ENCODE measurements at regions not wholly inside any gene's neighbourhood (a gene's known extent, or its start where the extent isn't known, plus 50 kb on each side); places are given as distances from the start of the nearest gene placed in this dataset.

DNA sequence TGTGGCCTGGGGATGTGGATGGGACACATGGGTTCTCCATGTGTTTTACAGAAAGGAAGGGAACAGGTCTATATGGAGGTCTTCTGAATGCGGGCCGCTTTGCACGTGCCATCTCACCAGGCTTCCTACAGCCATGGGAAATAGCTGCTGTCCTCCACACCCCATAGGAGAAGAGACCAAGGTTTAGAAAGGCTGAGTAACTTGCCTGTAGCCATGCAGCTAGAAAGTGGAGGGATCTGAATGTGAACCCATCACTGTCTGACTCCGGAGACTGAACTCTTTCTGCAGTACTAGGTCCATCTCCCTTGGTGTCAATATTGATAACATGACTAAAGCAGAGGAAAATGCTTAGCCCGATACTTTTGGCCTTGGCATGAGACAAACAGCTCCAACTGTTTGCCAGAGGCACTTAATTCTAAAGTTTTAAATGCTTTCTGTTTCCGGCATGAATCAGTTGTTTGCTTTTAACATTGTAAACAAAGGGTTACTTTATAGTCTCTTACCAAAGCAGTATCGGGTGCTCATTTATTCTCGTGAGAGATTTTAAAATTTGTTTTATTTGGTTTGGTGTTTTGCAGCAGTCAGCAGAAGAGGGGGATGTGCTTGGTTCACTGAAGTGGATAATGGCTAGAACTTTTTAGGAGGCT is 64.8 kb upstream of the LOXL4 start:
- Mint-ChIP-seq H3K36me3 (ENCODE audit: low read depth) (no peaks in the 10 kb centered on the region), H3K27ac (no peak overlapping the region), H3K4me1 (no peaks in the 10 kb centered on the region), H3K27me3 (peaks cover 9% of the 10 kb centered on the region), H3K4me3 (no peak overlapping the region), H3K9me3 (no peaks in the 10 kb centered on the region)
- ATAC-seq (replicated peaks) = no peak

DNA sequence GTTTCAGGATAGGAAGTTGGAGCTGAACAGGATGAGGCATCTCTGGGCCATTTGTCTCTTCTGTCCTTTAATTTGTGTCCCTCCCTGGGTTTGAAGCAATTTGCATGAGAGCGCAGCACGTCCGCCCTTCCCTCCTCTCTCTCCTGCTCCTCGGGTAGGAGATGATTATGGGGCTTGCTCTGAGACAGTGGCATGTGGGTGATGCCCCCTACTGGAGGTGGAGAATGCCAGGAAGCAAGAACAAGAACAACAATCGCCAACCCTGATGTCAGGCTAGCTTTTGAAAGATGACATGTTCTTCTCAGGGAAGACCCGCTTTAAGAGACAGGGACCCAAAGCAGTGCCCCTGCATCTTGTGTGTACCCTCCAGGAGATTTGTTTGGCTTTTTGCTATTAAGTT is 63.9 kb upstream of the LOXL4 start:
- no peak for ATAC-seq (replicated peaks)
- Mint-ChIP-seq H3K36me3 (ENCODE audit: low read depth) (no peaks in the 10 kb centered on the region), H3K4me3 (no peak overlapping the region), H3K4me1 (no peaks in the 10 kb centered on the region), H3K9me3 (no peaks in the 10 kb centered on the region), H3K27me3 (peaks cover 9% of the 10 kb centered on the region), H3K27ac (no peak overlapping the region)

DNA sequence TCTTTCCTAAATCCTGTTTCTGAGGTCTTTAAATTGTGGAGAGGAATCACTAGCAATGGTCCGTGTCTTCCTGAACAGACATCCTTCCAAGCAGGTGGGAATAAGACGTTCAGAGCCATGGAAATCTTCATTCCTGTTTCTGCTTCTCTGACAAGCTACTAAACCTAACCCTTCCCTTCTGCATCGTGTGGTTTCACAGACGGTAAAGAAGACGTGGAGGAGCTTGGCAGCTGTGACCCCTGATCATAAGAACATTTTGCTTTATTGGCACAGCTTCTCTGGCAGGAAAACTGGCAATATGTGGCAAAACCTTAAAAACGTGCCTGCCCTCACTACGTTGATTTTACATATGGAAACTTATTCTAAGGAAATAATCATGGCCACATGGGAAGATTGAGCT is 63.0 kb upstream of the LOXL4 start:
- no peak overlapping the region for H3K27ac Mint-ChIP-seq
- H3K9me3 Mint-ChIP-seq = no peaks in the 10 kb centered on the region
- H3K4me3 Mint-ChIP-seq = no peak overlapping the region
- H3K4me1 Mint-ChIP-seq = no peaks in the 10 kb centered on the region
- ATAC-seq (replicated peaks) = no peak
- peaks cover 9% of the 10 kb centered on the region for H3K27me3 Mint-ChIP-seq
- no peaks in the 10 kb centered on the region for H3K36me3 Mint-ChIP-seq (ENCODE audit: low read depth)

DNA sequence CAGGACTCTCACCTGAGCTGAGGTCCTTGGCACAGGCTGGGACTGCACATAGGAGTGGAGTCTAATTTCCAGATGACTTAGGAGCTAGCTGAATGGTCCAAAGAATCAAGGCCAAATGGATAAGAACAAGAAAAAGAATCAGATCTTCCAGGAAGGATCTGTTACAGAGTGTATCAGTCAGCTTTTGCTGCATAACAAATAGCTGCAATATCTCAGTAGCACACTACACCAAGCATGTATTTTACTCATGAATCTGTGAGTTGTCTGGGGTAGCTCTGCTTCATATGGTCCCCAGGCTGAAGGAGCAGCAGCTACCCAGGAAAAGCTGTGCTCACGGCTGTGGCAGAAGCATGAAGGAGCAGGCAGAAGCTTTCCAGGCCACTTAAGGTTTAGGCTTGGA is 60.6 kb upstream of the LOXL4 start:
- H3K27ac Mint-ChIP-seq = no peak overlapping the region
- H3K27me3 Mint-ChIP-seq = peaks cover 6% of the 10 kb centered on the region
- H3K4me3 Mint-ChIP-seq = no peak overlapping the region
- no peak for ATAC-seq (replicated peaks)
- no peaks in the 10 kb centered on the region for H3K36me3 Mint-ChIP-seq (ENCODE audit: low read depth)
- H3K9me3 Mint-ChIP-seq = no peaks in the 10 kb centered on the region
- no peaks in the 10 kb centered on the region for H3K4me1 Mint-ChIP-seq

DNA sequence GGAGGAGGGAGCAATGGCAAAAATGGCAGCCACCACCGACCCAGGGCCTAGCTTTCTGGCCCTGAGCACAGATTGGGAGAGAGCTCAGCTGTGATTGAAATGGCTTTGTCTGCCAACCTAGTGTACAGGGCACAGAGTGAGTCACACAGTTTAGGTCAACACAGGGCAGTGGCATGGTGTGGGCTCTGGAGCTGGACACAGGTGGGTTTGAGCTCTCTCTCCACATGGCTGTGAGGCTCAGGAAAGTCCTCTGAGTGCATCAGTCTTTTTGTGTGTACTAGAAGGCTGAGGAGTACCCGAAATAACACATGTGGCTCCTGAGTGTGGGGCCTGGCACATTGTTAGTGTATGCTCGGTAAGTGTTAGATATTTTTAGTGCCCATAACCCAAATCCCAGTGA is 60.2 kb upstream of the LOXL4 start:
- H3K27me3 Mint-ChIP-seq = peaks cover 3% of the 10 kb centered on the region
- no peak overlapping the region for H3K4me3 Mint-ChIP-seq
- H3K4me1 Mint-ChIP-seq = no peaks in the 10 kb centered on the region
- H3K27ac Mint-ChIP-seq = no peak overlapping the region
- ATAC-seq (replicated peaks) = no peak
- H3K9me3 Mint-ChIP-seq = no peaks in the 10 kb centered on the region
- no peaks in the 10 kb centered on the region for H3K36me3 Mint-ChIP-seq (ENCODE audit: low read depth)

DNA sequence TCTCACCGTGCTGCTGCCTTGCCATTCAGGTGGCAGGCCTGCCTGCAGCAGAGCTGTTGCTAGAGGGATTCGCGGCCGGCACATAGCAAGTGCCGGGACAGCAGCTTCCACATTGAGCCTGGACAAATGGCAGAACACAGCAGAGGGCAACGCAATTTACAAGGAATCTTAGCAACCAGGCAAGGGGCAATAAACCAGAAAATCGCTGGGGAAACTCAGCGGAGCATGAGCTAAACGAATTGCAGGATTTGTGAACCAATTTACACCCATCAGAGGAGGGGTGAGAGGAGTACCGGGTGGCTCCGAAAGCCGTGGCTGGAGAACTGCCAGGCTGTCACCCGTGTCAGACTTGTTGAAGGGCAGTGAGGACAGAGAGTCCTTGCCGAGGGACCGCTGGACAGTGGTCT is 58.6 kb upstream of the LOXL4 start:
- no peaks in the 10 kb centered on the region for H3K4me1 Mint-ChIP-seq
- no peaks in the 10 kb centered on the region for H3K9me3 Mint-ChIP-seq
- no peak for ATAC-seq (replicated peaks)
- no peaks in the 10 kb centered on the region for H3K36me3 Mint-ChIP-seq (ENCODE audit: low read depth)
- H3K27ac Mint-ChIP-seq = no peak overlapping the region
- H3K4me3 Mint-ChIP-seq = no peak overlapping the region
- H3K27me3 Mint-ChIP-seq = peaks cover 3% of the 10 kb centered on the region

DNA sequence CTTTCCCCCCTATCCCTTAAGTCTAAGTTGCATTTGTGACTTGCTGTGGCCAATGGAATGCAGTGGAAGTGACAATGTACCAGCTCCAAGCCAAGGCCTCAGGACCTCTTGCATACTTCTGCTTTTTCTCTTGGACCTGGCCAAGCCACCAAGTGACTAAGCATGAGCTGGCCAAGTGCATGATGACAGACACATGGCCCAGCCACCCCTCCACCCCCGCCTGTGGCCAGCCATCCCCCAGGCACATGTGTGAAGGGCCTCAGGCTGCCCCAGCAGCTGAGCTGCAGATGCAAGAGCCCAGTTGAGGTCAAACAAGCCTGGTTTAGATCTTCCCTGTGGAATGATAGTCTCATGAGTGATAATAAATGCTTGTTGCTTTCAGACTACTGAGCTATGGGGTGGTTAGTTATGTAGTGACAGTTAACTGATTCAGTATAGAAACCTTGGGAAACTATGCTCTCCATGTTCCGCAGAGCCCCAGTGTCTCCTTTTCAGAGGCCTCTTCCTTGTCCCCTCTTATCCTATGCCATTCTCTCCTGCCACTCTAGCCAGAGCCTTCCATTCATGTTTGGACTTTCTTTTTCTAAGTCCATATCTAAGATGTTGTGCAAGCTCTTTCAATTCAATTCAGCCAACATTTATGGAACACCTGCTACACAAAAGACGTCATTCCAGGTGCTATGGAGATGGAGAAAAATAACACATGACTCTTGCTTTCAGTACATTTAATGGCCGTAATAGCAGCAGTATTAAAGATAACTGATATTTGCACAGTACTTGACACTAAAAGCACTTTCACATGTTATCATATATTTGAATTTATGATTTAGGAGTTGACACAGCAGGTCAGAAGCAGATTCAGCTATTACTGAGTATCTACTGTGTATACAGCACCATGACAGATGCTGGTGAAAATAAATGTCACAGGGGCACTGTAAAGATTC is 55.5 kb upstream of the LOXL4 start:
- Mint-ChIP-seq H3K36me3 (ENCODE audit: low read depth) (no peaks in the 10 kb centered on the region), H3K4me3 (no peak overlapping the region), H3K27me3 (peaks cover 2% of the 10 kb centered on the region), H3K27ac (no peak overlapping the region), H3K4me1 (no peaks in the 10 kb centered on the region), H3K9me3 (no peaks in the 10 kb centered on the region)
- ATAC-seq (replicated peaks) = peak; percentile 78

DNA sequence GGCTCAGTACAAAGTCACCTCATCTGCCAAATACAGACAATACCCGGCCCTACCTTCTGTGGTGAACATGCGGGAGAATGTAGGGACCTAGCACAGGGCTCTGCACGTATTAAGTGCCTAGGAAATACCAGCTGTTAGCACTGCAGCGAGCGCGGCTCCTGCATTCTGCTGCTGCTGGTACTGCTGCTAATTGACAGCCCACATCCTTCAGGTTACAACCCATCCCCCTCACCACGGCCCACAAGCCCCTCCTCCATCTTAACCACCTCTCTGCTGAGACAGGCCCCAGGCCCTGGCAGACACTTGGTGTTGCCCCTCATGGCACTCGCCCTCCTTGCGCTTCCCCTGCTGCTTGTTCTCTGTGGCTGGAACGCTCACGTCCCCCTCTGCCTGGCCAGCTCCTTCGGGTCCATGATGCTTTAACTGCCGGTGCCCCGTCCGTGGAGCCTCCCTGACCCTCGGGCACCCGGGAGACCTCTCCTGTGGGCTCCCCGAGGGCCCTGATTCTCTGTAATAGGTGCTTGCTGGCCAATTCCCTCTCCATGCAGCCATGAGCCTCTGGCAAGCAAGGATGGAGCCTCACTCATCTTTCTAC is 53.3 kb upstream of the LOXL4 start:
- ATAC-seq (replicated peaks) = no peak
- Mint-ChIP-seq H3K36me3 (ENCODE audit: low read depth) (no peaks in the 10 kb centered on the region), H3K9me3 (no peaks in the 10 kb centered on the region), H3K27ac (no peak overlapping the region), H3K4me1 (no peaks in the 10 kb centered on the region), H3K27me3 (peaks cover 4% of the 10 kb centered on the region), H3K4me3 (no peak overlapping the region)

DNA sequence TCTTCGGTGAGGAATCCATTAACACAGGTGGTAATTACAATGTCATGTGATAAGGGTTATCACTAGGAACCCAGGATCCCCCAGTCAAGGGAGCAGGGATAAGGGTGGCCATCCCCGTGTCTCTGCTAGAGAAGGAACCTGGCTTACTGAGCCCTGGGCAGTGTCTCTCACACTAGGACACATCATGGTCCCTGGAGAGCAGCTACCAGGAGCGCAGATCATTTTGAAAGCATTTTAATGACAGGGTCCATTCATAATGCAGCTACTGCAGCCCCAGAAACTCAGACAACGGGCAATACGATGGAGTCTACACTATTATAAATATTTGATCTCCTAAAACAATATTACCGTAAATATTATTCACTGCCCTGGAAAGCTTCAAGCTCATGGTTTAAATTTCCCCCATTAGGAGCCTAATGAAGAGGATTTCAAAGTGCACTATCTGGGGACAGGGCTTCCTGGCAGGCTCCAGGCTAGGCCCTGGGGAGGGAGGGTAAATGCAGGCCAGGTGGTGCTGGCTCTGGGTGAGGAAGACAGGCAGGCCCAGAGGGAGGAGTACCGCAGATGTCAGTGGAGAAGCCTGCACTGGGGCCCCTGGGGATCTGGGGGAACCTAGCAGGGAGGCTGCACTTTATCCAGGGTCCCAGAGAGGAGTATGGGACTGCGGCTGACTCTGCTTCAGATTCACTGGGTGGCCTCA is 52.6 kb upstream of the LOXL4 start:
- Mint-ChIP-seq H3K36me3 (ENCODE audit: low read depth) (no peaks in the 10 kb centered on the region), H3K4me3 (no peak overlapping the region), H3K27ac (no peak overlapping the region), H3K4me1 (no peaks in the 10 kb centered on the region), H3K9me3 (no peaks in the 10 kb centered on the region), H3K27me3 (peaks cover 11% of the 10 kb centered on the region)
- no peak for ATAC-seq (replicated peaks)

DNA sequence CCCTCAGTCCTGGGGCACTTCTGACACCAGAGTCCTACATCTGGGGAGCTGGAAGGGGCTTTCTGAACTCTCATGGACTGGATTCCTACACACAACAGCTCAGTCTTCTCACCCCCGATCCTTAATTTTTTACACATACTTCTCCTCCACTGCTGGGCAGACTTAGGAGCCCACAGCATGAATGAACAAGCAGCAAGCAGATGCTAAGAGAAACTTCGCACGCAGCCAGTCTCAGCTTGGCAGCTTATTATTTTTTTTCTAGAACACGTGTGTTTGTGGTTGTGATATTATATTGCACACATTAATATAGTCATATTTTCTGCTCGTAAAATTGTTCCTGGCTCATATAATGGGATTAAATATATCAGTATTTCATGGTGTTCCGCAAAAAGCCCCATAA is 50.9 kb upstream of the LOXL4 start:
- Mint-ChIP-seq H3K27me3 (peaks cover 15% of the 10 kb centered on the region), H3K27ac (no peak overlapping the region), H3K9me3 (no peaks in the 10 kb centered on the region), H3K4me3 (no peak overlapping the region), H3K36me3 (ENCODE audit: low read depth) (no peaks in the 10 kb centered on the region), H3K4me1 (no peaks in the 10 kb centered on the region)
- ATAC-seq (replicated peaks) = no peak

All from activated T-helper 17 cell treated with anti-CD3 and anti-CD28 coated beads, Interleukin-2, amount 50 U/mL, for 72 hours (primary cell).